ENCODE measurements at regions not wholly inside any gene's neighbourhood (a gene's known extent, or its start where the extent isn't known, plus 50 kb on each side); places are given as distances from the start of the nearest gene placed in this dataset.
A peak's percentile ranks its signal among the peaks of the same experiment; 100 is the strongest.

GRCh38 chr12:4117386-4118016 lies 156.1 kb upstream of the CCND2 start:
- Histone ChIP-seq H3K36me3 (no peaks in the 10 kb centered on the region), H3K27me3 (no peaks in the 10 kb centered on the region), H3K27ac (no peak overlapping the region), H3K9me3 (no peaks in the 10 kb centered on the region), H3K4me3 (no peak overlapping the region), H3K4me1 (no peaks in the 10 kb centered on the region)
- intact Hi-C loops (cut with DNase I) = no loop called here
- TF ChIP-seq, protein P1, sequence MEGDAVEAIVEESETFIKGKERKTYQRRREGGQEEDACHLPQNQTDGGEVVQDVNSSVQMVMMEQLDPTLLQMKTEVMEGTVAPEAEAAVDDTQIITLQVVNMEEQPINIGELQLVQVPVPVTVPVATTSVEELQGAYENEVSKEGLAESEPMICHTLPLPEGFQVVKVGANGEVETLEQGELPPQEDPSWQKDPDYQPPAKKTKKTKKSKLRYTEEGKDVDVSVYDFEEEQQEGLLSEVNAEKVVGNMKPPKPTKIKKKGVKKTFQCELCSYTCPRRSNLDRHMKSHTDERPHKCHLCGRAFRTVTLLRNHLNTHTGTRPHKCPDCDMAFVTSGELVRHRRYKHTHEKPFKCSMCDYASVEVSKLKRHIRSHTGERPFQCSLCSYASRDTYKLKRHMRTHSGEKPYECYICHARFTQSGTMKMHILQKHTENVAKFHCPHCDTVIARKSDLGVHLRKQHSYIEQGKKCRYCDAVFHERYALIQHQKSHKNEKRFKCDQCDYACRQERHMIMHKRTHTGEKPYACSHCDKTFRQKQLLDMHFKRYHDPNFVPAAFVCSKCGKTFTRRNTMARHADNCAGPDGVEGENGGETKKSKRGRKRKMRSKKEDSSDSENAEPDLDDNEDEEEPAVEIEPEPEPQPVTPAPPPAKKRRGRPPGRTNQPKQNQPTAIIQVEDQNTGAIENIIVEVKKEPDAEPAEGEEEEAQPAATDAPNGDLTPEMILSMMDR (IDR thresholded peaks at IDR 0.05) = no peak
- DNase-seq (ENCODE audit: low spot score in 2 of 2) = peak in 1 of 2 donors; percentile 54

DNA sequence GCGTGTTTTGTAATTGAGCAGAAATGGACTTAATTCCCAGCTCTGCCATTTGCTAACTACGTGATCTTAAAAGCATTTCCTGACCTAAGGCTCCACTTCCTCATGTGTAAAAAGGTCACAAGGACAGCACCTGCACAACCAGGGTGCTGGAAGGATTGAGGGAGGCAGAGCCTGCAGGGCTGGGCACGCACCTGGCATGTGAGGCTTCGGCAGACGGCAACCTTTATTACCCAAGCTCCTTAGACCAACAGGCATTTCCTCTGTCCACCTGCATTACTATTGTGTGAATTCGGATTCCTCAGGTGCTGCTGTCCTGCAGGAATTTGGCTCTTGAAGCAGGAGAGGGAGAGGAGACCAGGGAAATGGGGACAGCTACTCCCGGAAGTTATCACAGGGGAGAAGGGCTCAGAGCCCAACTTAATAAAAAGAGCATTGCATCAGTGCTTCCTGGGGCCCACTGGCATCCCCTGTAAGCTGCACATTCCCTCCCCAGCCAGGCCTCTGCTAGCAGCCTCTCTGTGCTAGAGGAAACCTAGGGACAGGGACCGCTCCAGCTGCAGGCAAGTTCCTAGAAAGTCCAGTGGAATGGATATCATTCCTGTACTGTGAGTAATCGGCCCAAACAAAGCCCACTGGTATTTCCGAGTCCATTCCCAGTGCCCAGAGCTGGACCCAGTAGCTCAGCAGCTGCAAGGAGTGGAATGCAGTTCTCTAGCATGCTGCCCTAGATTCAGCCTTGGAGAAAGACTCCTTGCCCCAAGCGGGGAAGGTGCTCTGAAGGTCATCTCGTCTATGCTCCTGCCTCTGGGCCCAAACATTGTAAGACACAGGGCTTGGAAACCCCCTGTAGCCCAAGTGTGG lies 157.1 kb upstream of the CCND2 start:
- peak in 1 of 2 donors; percentile 54 for DNase-seq (ENCODE audit: low spot score in 2 of 2)
- Histone ChIP-seq H3K36me3 (no peaks in the 10 kb centered on the region), H3K4me3 (no peak overlapping the region), H3K27ac (no peak overlapping the region), H3K4me1 (no peaks in the 10 kb centered on the region), H3K9me3 (no peaks in the 10 kb centered on the region), H3K27me3 (no peaks in the 10 kb centered on the region)
- intact Hi-C loops (cut with DNase I) = no loop called here
- TF ChIP-seq, protein P1 (IDR thresholded peaks at IDR 0.05) = no peak

DNA sequence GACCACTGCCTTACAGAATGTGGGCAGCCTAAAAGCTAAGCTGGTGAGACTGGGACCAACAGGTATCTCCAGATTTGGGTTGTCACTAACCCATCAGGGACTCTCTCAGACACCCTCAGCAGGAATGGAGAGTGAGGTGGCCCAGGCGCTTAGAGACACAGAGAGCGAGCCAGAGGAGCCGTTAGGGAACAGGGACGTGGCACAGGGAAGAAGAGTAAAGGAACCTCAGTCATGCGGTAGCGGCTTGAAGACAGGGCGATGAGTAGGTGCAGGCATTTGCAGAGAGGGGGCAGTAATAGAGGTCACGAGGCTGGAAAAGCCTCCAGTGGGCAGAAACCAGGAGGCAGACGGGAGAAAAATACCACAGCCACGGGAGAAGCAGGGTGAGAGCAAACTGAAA lies 158.0 kb upstream of the CCND2 start:
- DNase-seq (ENCODE audit: low spot score in 2 of 2) = peak in 1 of 2 donors; percentile 31
- TF ChIP-seq, protein P1 (IDR thresholded peaks at IDR 0.05) = no peak
- H3K27ac ChIP-seq = no peak overlapping the region
- no peaks in the 10 kb centered on the region for H3K36me3 ChIP-seq
- no peaks in the 10 kb centered on the region for H3K27me3 ChIP-seq
- intact Hi-C loops (cut with DNase I) = no loop called here
- H3K4me3 ChIP-seq = no peak overlapping the region
- no peaks in the 10 kb centered on the region for H3K9me3 ChIP-seq
- no peaks in the 10 kb centered on the region for H3K4me1 ChIP-seq

DNA sequence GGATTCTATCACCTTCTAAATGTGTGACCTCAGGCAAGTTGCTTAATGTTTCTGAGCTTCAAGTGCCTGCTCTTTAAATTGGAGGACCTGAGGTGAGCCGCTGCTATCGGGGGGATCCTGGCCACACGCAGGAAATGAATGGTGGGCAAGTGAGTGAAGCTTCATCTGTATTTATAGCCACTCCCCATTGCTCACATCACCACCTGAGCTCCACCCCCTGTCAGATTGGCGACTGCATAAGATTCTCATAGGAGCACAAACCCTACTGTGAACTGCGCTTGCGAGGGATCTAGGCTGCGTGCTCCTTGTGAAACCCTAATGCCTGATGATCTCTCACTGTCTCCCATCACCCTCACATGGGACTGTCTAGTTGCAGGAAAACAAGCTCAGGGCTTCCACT lies 158.6 kb upstream of the CCND2 start:
- no peak overlapping the region for H3K27ac ChIP-seq
- DNase-seq (ENCODE audit: low spot score in 2 of 2) = peak in 1 of 2 donors; percentile 37
- intact Hi-C loops (cut with DNase I) = no loop called here
- no peaks in the 10 kb centered on the region for H3K27me3 ChIP-seq
- H3K9me3 ChIP-seq = no peaks in the 10 kb centered on the region
- H3K36me3 ChIP-seq = no peaks in the 10 kb centered on the region
- no peak overlapping the region for H3K4me3 ChIP-seq
- H3K4me1 ChIP-seq = no peaks in the 10 kb centered on the region
- TF ChIP-seq, protein P1 (IDR thresholded peaks at IDR 0.05) = no peak

DNA sequence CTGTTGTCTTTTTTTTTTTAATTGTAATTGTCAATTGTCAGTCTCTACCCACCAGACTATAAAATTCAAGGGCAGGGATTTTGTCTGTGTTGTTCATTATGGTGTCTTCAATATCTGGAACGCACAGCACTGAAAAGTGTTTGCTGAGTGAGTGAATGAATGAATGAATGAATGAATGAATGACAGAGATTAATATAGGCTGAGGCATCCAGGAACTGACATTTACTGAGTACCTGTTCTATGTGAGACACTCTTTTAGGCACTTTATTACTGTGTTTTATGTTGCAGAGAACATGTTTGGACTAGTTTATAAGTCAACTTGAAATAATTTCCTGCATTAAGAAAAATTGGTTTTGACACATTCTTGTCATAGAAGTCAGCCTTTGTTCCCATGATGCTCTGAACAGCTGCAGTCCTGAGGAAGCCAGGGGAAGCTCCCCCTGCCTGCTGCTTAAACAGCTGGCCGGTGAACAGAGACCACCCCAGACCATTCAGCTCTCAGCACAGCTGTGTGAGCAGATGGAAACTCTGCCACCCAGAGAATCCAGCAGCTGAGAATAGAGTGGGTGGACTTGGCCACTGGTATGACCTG lies 160.7 kb upstream of the CCND2 start:
- intact Hi-C loops (cut with DNase I) = no loop called here

More for the DNA sequence above, 160.7 kb upstream of the CCND2 start:
- Histone ChIP-seq H3K27me3 (no peaks in the 10 kb centered on the region), H3K4me3 (no peak overlapping the region), H3K9me3 (no peaks in the 10 kb centered on the region), H3K27ac (no peak overlapping the region), H3K36me3 (no peaks in the 10 kb centered on the region), H3K4me1 (no peaks in the 10 kb centered on the region)
- TF ChIP-seq, protein P1 (IDR thresholded peaks at IDR 0.05) = no peak
- DNase-seq (ENCODE audit: low spot score in 2 of 2) = no peak

Measured in ascending aorta (tissue), 2 donors.